HG03571 (cell line): ENCODE measurements at regions not wholly inside any gene's neighbourhood (a gene's known extent, or its start where the extent isn't known, plus 50 kb on each side); places are given as distances from the start of the nearest gene placed in this dataset.

Source experiments
- ATAC-seq: cut with Tn5 transposase; IDR thresholded peaks from one replicate; pipeline ENCODE4 v1.9.1; 2021; ENCODE audit not compliant: unreplicated experiment

- no peak for ATAC-seq
Observed at GRCh38 chr1:192943522-192943921, 115.6 kb downstream of the UCHL5 start.

GRCh38 chr1:192945390-192946130 lies 113.6 kb downstream of the UCHL5 start:
- ATAC-seq, result no peak

GRCh38 chr1:192949783-192950182 lies 109.4 kb downstream of the UCHL5 start:
- ATAC-seq, result no peak

- no peak for ATAC-seq
Observed at GRCh38 chr1:192950926-192951325, 108.2 kb downstream of the UCHL5 start.

- ATAC-seq, result peak; percentile 88
Observed at GRCh38 chr1:192951691-192952460, 107.3 kb downstream of the UCHL5 start.

GRCh38 chr1:192952646-192953045 lies 106.5 kb downstream of the UCHL5 start:
- ATAC-seq, result no peak

- no peak for ATAC-seq
Observed at GRCh38 chr1:192954705-192955265, 104.4 kb downstream of the UCHL5 start.

- no peak for ATAC-seq
Observed at GRCh38 chr1:192958350-192958749, 100.8 kb downstream of the UCHL5 start.

GRCh38 chr1:192958871-192959270 lies 100.3 kb downstream of the UCHL5 start:
- ATAC-seq, result no peak

- ATAC-seq, result no peak
Observed at GRCh38 chr1:192959657-192960186, 99.4 kb downstream of the UCHL5 start.
